Neural progenitor cell (in vitro differentiated cells): ENCODE measurements at regions not wholly inside any gene's neighbourhood (a gene's known extent, or its start where the extent isn't known, plus 50 kb on each side); places are given as distances from the start of the nearest gene placed in this dataset.

Experiments used
- DNase-seq: peaks from one replicate; pipeline ENCODE4 v3.0.0-alpha.2; 2016; ENCODE audit warnings: low spot score
- H2AFZ ChIP-seq: fragments of 200-600 bp; sonication (generic); replicated peaks from 2 replicates; pipeline ENCODE4 v1.6.1; 2016; ENCODE audit warnings: antibody characterized with exemption
- H3F3A ChIP-seq: fragments of 200-600 bp; sonication (generic); 2 replicates; pipeline ENCODE4 v1.6.1; 2016; ENCODE audit warnings: antibody characterized with exemption, low read depth
- H3K27ac ChIP-seq: fragments of 200-600 bp; sonication (generic); 2 replicates; pipeline ENCODE4 v1.5.1; 2016; ENCODE audit warnings: mild to moderate bottlenecking
- H3K27me3 ChIP-seq: fragments of 200-600 bp; sonication (generic); 2 replicates; pipeline ENCODE4 v1.6.1; 2016; ENCODE audit warnings: mild to moderate bottlenecking, moderate library complexity
- H3K36me3 ChIP-seq: fragments of 200-600 bp; sonication (generic); 2 replicates; pipeline ENCODE4 v1.5.1; 2016
- H3K4me1 ChIP-seq: fragments of 200-600 bp; sonication (generic); 2 replicates; pipeline ENCODE4 v1.6.1; 2016; ENCODE audit warnings: mixed run types
- H3K4me2 ChIP-seq: fragments of 200-600 bp; sonication (generic); 2 replicates; pipeline ENCODE4 v1.6.1; 2016
- H3K4me3 ChIP-seq: fragments of 200-600 bp; sonication (generic); 2 replicates; pipeline ENCODE4 v1.5.1; 2016
- H3K79me2 ChIP-seq: fragments of 200-600 bp; sonication (generic); 2 replicates; pipeline ENCODE4 v1.6.1; 2016; ENCODE audit warnings: low read depth
- H3K9ac ChIP-seq: fragments of 200-600 bp; sonication (generic); 2 replicates; pipeline ENCODE4 v1.6.1; 2016
- H3K9me3 ChIP-seq: fragments of 200-600 bp; sonication (generic); 2 replicates; pipeline ENCODE4 v1.5.1; 2016; ENCODE audit warnings: low read depth
- H4K20me1 ChIP-seq: fragments of 200-600 bp; sonication (generic); 2 replicates; pipeline ENCODE4 v1.6.1; 2016; ENCODE audit warnings: low read depth
- H3K27ac Mint-ChIP-seq: 3 replicates; pipeline ENCODE4 v1.8.0; 2021; ENCODE audit warnings: mixed read lengths
- H3K27me3 Mint-ChIP-seq: 2 replicates; pipeline ENCODE4 v1.8.0; 2022; ENCODE audit warnings: low read depth, mild to moderate bottlenecking, inconsistent platforms, moderate library complexity, mixed read lengths; ENCODE audit not compliant: insufficient read depth
- H3K36me3 Mint-ChIP-seq: 3 replicates; pipeline ENCODE4 v1.8.0; 2021; ENCODE audit warnings: mixed read lengths
- H3K4me1 Mint-ChIP-seq: 3 replicates; pipeline ENCODE4 v1.8.0; 2021; ENCODE audit warnings: mixed read lengths
- H3K4me3 Mint-ChIP-seq: 3 replicates; pipeline ENCODE4 v1.8.0; 2021; ENCODE audit warnings: mild to moderate bottlenecking, moderate library complexity, mixed read lengths
- H3K9me3 Mint-ChIP-seq: 3 replicates; pipeline ENCODE4 v1.8.0; 2020; ENCODE audit warnings: mixed read lengths
- EZH2 ChIP-seq: fragments of 200-600 bp; sonication (generic); IDR thresholded peaks from 2 replicates; pipeline ENCODE4 v1.6.1; 2017; ENCODE audit warnings: antibody characterized with exemption, mild to moderate bottlenecking, moderate library complexity
- EZH2phosphoT487 ChIP-seq: fragments of 200-600 bp; sonication (generic); IDR thresholded peaks from 2 replicates; pipeline ENCODE4 v1.6.1; 2017; ENCODE audit warnings: antibody characterized with exemption
- TF ChIP-seq, protein P1 (sequence below): fragments of 200-600 bp; sonication (generic); IDR thresholded peaks from 2 replicates; pipeline ENCODE4 v1.5.1; 2017; ENCODE audit warnings: antibody characterized with exemption, mild to moderate bottlenecking

DNA sequence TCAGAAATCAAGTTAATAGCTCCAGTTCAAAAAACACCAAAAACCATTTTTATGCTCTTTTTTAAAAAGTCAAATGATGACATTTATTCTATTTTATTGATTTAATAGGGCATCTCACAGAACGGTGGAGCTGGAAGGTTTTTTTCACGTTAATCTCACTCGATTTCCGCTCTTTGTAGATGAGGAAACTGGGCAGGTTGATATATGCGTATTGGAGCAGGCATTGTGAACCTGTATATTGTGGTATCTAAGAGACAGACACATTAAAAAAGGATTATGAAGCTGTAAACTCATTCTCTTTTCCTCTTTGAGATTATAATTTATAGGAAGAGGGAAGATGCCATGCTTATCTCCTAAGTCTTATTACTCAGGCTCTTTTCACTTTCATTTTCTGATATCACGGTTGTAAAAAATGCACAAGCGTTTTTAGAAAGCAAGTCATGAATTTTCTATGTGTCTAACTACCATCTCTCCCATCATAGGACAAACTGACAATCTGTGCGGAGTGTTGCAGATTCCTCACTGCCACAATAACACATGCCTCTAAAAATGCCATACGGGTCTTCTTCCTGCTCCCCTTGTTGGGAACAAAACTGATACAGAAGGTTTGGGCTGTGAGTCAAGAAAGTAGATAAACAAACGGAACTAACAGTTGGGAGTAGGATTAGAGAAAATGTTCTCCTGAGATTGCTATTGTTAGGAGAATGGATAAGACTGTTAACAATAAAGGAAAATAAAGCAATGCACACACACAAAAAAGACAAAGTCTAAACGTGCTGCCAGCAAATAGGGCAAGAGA, 1997.7 kb downstream of the MAT2B start:
- no peaks in the 10 kb centered on the region for H3K27me3 Mint-ChIP-seq
- Histone ChIP-seq H3K36me3 (no peaks in the 10 kb centered on the region), H3F3A (no peaks in the 10 kb centered on the region), H3K27me3 (no peaks in the 10 kb centered on the region), H3K27ac (no peak overlapping the region), H3K79me2 (no peaks in the 10 kb centered on the region), H3K9me3 (peaks cover 11% of the 10 kb centered on the region), H3K9ac (no peak overlapping the region), H3K4me1 (peaks cover 22% of the 10 kb centered on the region), H2AFZ (peak overlapping the region; percentile 97), H3K4me2 (peak overlapping the region; percentile 11), H3K4me3 (no peak overlapping the region), H4K20me1 (no peaks in the 10 kb centered on the region)
- no peaks in the 10 kb centered on the region for H3K36me3 Mint-ChIP-seq
- H3K4me1 Mint-ChIP-seq: peaks cover 10% of the 10 kb centered on the region
- no peak overlapping the region for H3K27ac Mint-ChIP-seq
- no peak for DNase-seq
- H3K9me3 Mint-ChIP-seq: peaks cover 11% of the 10 kb centered on the region
- no peak for TF ChIP-seq EZH2
- TF ChIP-seq, protein P1, sequence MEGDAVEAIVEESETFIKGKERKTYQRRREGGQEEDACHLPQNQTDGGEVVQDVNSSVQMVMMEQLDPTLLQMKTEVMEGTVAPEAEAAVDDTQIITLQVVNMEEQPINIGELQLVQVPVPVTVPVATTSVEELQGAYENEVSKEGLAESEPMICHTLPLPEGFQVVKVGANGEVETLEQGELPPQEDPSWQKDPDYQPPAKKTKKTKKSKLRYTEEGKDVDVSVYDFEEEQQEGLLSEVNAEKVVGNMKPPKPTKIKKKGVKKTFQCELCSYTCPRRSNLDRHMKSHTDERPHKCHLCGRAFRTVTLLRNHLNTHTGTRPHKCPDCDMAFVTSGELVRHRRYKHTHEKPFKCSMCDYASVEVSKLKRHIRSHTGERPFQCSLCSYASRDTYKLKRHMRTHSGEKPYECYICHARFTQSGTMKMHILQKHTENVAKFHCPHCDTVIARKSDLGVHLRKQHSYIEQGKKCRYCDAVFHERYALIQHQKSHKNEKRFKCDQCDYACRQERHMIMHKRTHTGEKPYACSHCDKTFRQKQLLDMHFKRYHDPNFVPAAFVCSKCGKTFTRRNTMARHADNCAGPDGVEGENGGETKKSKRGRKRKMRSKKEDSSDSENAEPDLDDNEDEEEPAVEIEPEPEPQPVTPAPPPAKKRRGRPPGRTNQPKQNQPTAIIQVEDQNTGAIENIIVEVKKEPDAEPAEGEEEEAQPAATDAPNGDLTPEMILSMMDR: no peak
- no peak for TF ChIP-seq EZH2phosphoT487
- H3K4me3 Mint-ChIP-seq: no peak overlapping the region

DNA sequence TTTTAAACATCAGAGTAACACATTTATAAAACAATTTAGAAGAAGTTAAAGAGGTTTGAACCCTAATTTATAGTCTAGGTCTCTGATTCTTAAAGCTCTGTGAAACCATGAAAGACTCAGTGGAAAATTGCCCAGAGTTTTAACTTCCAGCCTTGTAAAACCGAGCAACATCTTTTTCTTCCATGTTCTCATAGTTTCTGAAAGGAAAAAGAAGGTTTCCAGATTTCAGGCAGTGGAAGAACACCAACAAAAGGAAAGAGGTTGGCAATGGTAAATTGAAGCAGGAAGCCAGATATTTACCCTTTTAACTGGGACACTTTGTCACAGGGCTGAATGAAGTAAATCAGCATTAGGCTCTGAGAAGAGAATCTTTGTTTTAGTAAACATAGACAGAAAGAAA, 1999.3 kb downstream of the MAT2B start:
- peaks cover 10% of the 10 kb centered on the region for H3K4me1 Mint-ChIP-seq
- H3K4me3 ChIP-seq: no peak overlapping the region
- no peak overlapping the region for H3K9ac ChIP-seq
- H3K79me2 ChIP-seq: no peaks in the 10 kb centered on the region
- peaks cover 12% of the 10 kb centered on the region for H3K9me3 ChIP-seq
- no peaks in the 10 kb centered on the region for H3K36me3 ChIP-seq
- no peaks in the 10 kb centered on the region for H3K36me3 Mint-ChIP-seq
- H3K4me1 ChIP-seq: peaks cover 22% of the 10 kb centered on the region
- peak overlapping the region; percentile 97 for H2AFZ ChIP-seq
- TF ChIP-seq EZH2: no peak
- TF ChIP-seq, protein P1: no peak
- TF ChIP-seq EZH2phosphoT487: no peak
- no peaks in the 10 kb centered on the region for H3F3A ChIP-seq
- no peak overlapping the region for H3K27ac Mint-ChIP-seq
- no peaks in the 10 kb centered on the region for H3K27me3 Mint-ChIP-seq
- DNase-seq: no peak
- H3K27ac ChIP-seq: peak overlapping the region; percentile 56
- no peak overlapping the region for H3K4me2 ChIP-seq
- H3K27me3 ChIP-seq: no peaks in the 10 kb centered on the region
- no peak overlapping the region for H3K4me3 Mint-ChIP-seq
- H4K20me1 ChIP-seq: no peaks in the 10 kb centered on the region
- peaks cover 16% of the 10 kb centered on the region for H3K9me3 Mint-ChIP-seq

DNA sequence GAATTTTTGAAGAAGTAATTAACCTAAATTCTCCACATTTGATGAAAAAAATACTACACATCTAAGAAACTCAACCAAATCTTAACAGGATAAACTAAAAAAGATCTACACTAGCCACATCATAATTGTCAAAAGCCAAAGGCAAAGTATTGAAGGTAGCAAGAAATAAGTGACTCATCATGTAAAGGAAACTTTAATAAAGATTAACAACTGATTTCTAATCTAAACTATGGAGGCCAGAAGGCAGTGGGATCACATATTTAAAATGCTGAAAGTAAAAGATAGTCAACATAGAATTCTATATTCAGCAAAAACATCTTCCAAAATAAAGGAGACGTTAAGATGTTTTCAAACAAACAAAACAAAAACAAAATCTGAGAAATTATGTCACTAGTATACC, 2002.9 kb downstream of the MAT2B start:
- H3K27ac Mint-ChIP-seq: no peak overlapping the region
- Histone ChIP-seq H3K79me2 (no peaks in the 10 kb centered on the region), H3F3A (no peaks in the 10 kb centered on the region), H3K9ac (no peak overlapping the region), H3K4me1 (peaks cover 18% of the 10 kb centered on the region), H4K20me1 (no peaks in the 10 kb centered on the region), H3K27me3 (no peaks in the 10 kb centered on the region), H3K4me3 (no peak overlapping the region), H3K9me3 (peaks cover 12% of the 10 kb centered on the region), H3K4me2 (no peak overlapping the region), H3K36me3 (no peaks in the 10 kb centered on the region), H2AFZ (no peak overlapping the region), H3K27ac (no peak overlapping the region)
- H3K4me3 Mint-ChIP-seq: no peak overlapping the region
- peaks cover 5% of the 10 kb centered on the region for H3K4me1 Mint-ChIP-seq
- peaks cover 20% of the 10 kb centered on the region for H3K9me3 Mint-ChIP-seq
- TF ChIP-seq, protein P1: no peak
- TF ChIP-seq EZH2phosphoT487: no peak
- no peak for TF ChIP-seq EZH2
- peaks cover 4% of the 10 kb centered on the region for H3K36me3 Mint-ChIP-seq
- H3K27me3 Mint-ChIP-seq: no peaks in the 10 kb centered on the region
- DNase-seq: no peak
